ENCODE measurements at regions not wholly inside any gene's neighbourhood (a gene's known extent, or its start where the extent isn't known, plus 50 kb on each side); places are given as distances from the start of the nearest gene placed in this dataset.
A peak's percentile ranks its signal among the peaks of the same experiment; 100 is the strongest.

GRCh38 chr4:138535316-138535715, 293.2 kb upstream of the SLC7A11 start:
- no peak overlapping the region for H3K27ac Mint-ChIP-seq (ENCODE audit: unreplicated experiment)
- no peak for DNase-seq (ENCODE audit: low read depth, low spot score)
- H3K9me3 Mint-ChIP-seq, result peaks cover 25% of the 10 kb centered on the region
- H3K4me3 Mint-ChIP-seq, result no peak overlapping the region
- peaks cover 26% of the 10 kb centered on the region for H3K36me3 Mint-ChIP-seq (ENCODE audit: low read depth)
- H3K27me3 Mint-ChIP-seq (ENCODE audit: low read depth), result no peaks in the 10 kb centered on the region
- H3K4me1 Mint-ChIP-seq, result peaks cover 2% of the 10 kb centered on the region
- TF ChIP-seq, protein P1, sequence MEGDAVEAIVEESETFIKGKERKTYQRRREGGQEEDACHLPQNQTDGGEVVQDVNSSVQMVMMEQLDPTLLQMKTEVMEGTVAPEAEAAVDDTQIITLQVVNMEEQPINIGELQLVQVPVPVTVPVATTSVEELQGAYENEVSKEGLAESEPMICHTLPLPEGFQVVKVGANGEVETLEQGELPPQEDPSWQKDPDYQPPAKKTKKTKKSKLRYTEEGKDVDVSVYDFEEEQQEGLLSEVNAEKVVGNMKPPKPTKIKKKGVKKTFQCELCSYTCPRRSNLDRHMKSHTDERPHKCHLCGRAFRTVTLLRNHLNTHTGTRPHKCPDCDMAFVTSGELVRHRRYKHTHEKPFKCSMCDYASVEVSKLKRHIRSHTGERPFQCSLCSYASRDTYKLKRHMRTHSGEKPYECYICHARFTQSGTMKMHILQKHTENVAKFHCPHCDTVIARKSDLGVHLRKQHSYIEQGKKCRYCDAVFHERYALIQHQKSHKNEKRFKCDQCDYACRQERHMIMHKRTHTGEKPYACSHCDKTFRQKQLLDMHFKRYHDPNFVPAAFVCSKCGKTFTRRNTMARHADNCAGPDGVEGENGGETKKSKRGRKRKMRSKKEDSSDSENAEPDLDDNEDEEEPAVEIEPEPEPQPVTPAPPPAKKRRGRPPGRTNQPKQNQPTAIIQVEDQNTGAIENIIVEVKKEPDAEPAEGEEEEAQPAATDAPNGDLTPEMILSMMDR (conservative IDR thresholded peaks at IDR 0.05), result no peak

DNA sequence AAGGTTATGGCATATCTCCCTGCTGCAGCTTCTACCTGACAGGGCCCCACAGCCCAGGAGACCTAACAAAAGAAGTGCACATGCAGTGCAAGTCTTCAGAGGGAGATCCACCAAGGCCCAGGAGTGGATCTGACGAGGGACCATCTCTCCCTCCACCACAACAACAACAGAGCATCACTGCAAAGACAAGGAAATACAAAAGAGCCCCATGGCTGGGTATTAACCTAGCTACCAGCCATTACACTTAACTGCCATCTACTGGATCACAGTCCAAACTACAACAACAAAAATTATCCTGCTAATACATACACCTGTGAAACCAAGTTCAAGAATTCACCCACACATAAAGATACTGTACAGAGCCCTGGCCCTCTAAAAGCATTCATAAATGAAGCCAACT, 280.2 kb upstream of the SLC7A11 start:
- TF ChIP-seq, protein P1 (conservative IDR thresholded peaks at IDR 0.05), result peak; percentile 55
- H3K27ac Mint-ChIP-seq (ENCODE audit: unreplicated experiment), result no peak overlapping the region
- peaks cover 22% of the 10 kb centered on the region for H3K36me3 Mint-ChIP-seq (ENCODE audit: low read depth)
- no peak for DNase-seq (ENCODE audit: low read depth, low spot score)
- H3K4me3 Mint-ChIP-seq, result no peak overlapping the region
- H3K4me1 Mint-ChIP-seq, result no peaks in the 10 kb centered on the region
- H3K9me3 Mint-ChIP-seq, result peaks cover 33% of the 10 kb centered on the region
- H3K27me3 Mint-ChIP-seq (ENCODE audit: low read depth), result no peaks in the 10 kb centered on the region

DNA sequence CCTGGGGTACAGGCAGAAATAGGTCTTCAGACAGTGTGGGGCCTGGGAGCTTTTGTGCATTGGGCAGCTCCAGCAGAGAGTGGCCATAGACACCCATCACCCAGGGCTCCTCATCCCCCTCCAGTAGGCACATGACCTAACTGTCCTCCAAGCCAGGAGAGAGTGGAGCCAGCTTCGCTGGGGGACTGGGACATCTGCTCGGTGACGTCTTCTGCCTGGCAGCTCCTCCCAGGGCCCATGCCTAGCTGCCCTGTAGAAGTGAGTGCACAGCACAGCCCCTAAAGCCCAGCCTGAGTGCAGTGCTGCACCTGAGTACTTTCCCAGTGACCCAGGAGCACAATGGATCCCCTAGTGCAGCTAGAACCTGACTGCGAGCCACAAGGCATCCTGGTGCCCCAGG, 279.7 kb upstream of the SLC7A11 start:
- Mint-ChIP-seq H3K27me3 (ENCODE audit: low read depth) (no peaks in the 10 kb centered on the region), H3K27ac (ENCODE audit: unreplicated experiment) (no peak overlapping the region), H3K9me3 (peaks cover 33% of the 10 kb centered on the region), H3K4me1 (no peaks in the 10 kb centered on the region), H3K36me3 (ENCODE audit: low read depth) (peaks cover 22% of the 10 kb centered on the region), H3K4me3 (no peak overlapping the region)
- DNase-seq (ENCODE audit: low read depth, low spot score), result no peak
- TF ChIP-seq, protein P1 (conservative IDR thresholded peaks at IDR 0.05), result no peak

DNA sequence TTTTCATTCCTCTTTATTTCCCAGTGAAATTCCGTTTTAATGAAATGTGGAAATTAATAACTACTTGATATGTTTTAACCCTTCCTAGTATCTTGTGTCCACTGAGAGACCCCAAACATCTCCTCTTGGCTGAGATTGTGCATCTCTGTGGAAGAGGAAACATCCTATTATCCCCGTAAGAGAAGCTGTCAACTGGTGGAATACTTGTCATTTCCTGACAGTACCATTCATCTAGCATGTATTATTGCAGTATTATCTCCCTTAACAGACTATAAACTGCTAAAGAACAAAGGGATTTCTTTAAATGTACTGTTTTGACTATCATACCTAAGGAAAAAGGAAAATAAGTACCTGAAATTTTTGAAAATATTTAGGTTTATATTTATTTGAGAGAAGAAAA, 277.3 kb upstream of the SLC7A11 start:
- TF ChIP-seq, protein P1 (conservative IDR thresholded peaks at IDR 0.05), result no peak
- H3K9me3 Mint-ChIP-seq, result peaks cover 15% of the 10 kb centered on the region
- H3K4me3 Mint-ChIP-seq, result no peak overlapping the region
- H3K4me1 Mint-ChIP-seq, result no peaks in the 10 kb centered on the region
- DNase-seq (ENCODE audit: low read depth, low spot score), result no peak
- no peak overlapping the region for H3K27ac Mint-ChIP-seq (ENCODE audit: unreplicated experiment)
- H3K27me3 Mint-ChIP-seq (ENCODE audit: low read depth), result no peaks in the 10 kb centered on the region
- peaks cover 11% of the 10 kb centered on the region for H3K36me3 Mint-ChIP-seq (ENCODE audit: low read depth)

DNA sequence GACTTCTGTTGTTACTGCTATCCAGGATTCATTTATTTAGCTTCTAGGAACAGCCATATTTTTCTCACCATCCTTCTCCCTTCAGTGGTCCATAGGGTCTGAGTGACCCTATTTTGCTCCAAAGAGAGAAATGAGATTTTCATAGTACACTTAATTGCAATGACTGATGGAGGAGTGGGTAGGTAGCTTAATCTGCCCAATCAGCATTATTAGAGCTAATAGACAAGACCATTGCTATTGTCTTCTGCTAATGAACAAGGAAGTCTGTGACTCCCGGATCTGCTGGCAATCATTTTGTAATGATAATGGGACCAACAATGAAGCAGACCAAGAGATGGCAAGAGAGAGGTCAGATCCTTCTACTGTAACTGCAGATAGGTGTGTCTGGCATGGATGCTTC, 271.4 kb upstream of the SLC7A11 start:
- Mint-ChIP-seq H3K9me3 (no peaks in the 10 kb centered on the region), H3K27me3 (ENCODE audit: low read depth) (no peaks in the 10 kb centered on the region), H3K27ac (ENCODE audit: unreplicated experiment) (no peak overlapping the region), H3K36me3 (ENCODE audit: low read depth) (no peaks in the 10 kb centered on the region), H3K4me1 (no peaks in the 10 kb centered on the region), H3K4me3 (no peak overlapping the region)
- TF ChIP-seq, protein P1 (conservative IDR thresholded peaks at IDR 0.05), result no peak
- no peak for DNase-seq (ENCODE audit: low read depth, low spot score)

- no peaks in the 10 kb centered on the region for H3K4me1 Mint-ChIP-seq
- DNase-seq (ENCODE audit: low read depth, low spot score), result no peak
- no peaks in the 10 kb centered on the region for H3K9me3 Mint-ChIP-seq
- no peaks in the 10 kb centered on the region for H3K27me3 Mint-ChIP-seq (ENCODE audit: low read depth)
- no peak overlapping the region for H3K4me3 Mint-ChIP-seq
- TF ChIP-seq, protein P1 (conservative IDR thresholded peaks at IDR 0.05), result no peak
- no peak overlapping the region for H3K27ac Mint-ChIP-seq (ENCODE audit: unreplicated experiment)
- no peaks in the 10 kb centered on the region for H3K36me3 Mint-ChIP-seq (ENCODE audit: low read depth)
These were observed 270.6 kb upstream of the SLC7A11 start for GRCh38 chr4:138512756-138513155.

Measured in neural crest cell (in vitro differentiated cells).